ENCODE measurements at regions not wholly inside any gene's neighbourhood (a gene's known extent, or its start where the extent isn't known, plus 50 kb on each side); places are given as distances from the start of the nearest gene placed in this dataset.
"Not testable (repeated sequence)": the region's sequence is repeated elsewhere in the genome, so short reads cannot be mapped to it uniquely, and the experiment has no call there.

- ChIA-PET POLR2A (no interaction called here), CTCF (no interaction called here)
- no peak for ATAC-seq (ENCODE audit: low read depth)
- Mint-ChIP-seq H3K4me1 (peaks cover 9% of the 10 kb centered on the region), H3K27ac (no peak overlapping the region), H3K4me3 (no peak overlapping the region), H3K36me3 (ENCODE audit: low read depth) (no peaks in the 10 kb centered on the region), H3K27me3 (peaks cover 8% of the 10 kb centered on the region), H3K9me3 (no peaks in the 10 kb centered on the region)
- no peak for TF ChIP-seq CTCF (IDR thresholded peaks at IDR 0.05)
- DNase-seq: no peak
- intact Hi-C loops (cut with micrococcal nuclease): no loop called here
Measured at GRCh38 chr1:60949154-60949825, 133.1 kb upstream of the NFIA start.

- ATAC-seq (ENCODE audit: low read depth): no peak
- ChIA-PET POLR2A (no interaction called here), CTCF (no interaction called here)
- Mint-ChIP-seq H3K9me3 (no peaks in the 10 kb centered on the region), H3K27me3 (peaks cover 8% of the 10 kb centered on the region), H3K27ac (no peak overlapping the region), H3K4me1 (peaks cover 9% of the 10 kb centered on the region), H3K36me3 (ENCODE audit: low read depth) (no peaks in the 10 kb centered on the region), H3K4me3 (no peak overlapping the region)
- no peak for DNase-seq
- intact Hi-C loops (cut with micrococcal nuclease): no loop called here
- no peak for TF ChIP-seq CTCF (IDR thresholded peaks at IDR 0.05)
Measured at GRCh38 chr1:60948486-60948885, 133.9 kb upstream of the NFIA start.

GRCh38 chr1:60947367-60947766 is 135.0 kb upstream of the NFIA start:
- H3K36me3 Mint-ChIP-seq (ENCODE audit: low read depth): no peaks in the 10 kb centered on the region
- no peak overlapping the region for H3K27ac Mint-ChIP-seq
- peaks cover 8% of the 10 kb centered on the region for H3K27me3 Mint-ChIP-seq
- H3K4me3 Mint-ChIP-seq: no peak overlapping the region
- ChIA-PET POLR2A (interaction anchor here (0.5 kb wide), 1 partner anchor 473 kb away, joined by 4 read pairs; no protein-coding TSS in a partner anchor), CTCF (no interaction called here)
- H3K9me3 Mint-ChIP-seq: no peaks in the 10 kb centered on the region
- intact Hi-C loops (cut with micrococcal nuclease): no loop called here
- no peak for TF ChIP-seq CTCF (IDR thresholded peaks at IDR 0.05)
- H3K4me1 Mint-ChIP-seq: peaks cover 9% of the 10 kb centered on the region
- no peak for DNase-seq
- ATAC-seq (ENCODE audit: low read depth): no peak

- H3K27me3 Mint-ChIP-seq: peaks cover 8% of the 10 kb centered on the region
- no peaks in the 10 kb centered on the region for H3K36me3 Mint-ChIP-seq (ENCODE audit: low read depth)
- H3K9me3 Mint-ChIP-seq: no peaks in the 10 kb centered on the region
- H3K4me1 Mint-ChIP-seq: no peaks in the 10 kb centered on the region
- intact Hi-C loops (cut with micrococcal nuclease): no loop called here
- DNase-seq (no peak), ATAC-seq (ENCODE audit: low read depth) (no peak)
- H3K4me3 Mint-ChIP-seq: no peak overlapping the region
- ChIA-PET POLR2A (no interaction called here), CTCF (no interaction called here)
- TF ChIP-seq CTCF (IDR thresholded peaks at IDR 0.05): no peak
- H3K27ac Mint-ChIP-seq: no peak overlapping the region
Measured at GRCh38 chr1:60942896-60943638, 139.3 kb upstream of the NFIA start.

- Mint-ChIP-seq H3K9me3 (no peaks in the 10 kb centered on the region), H3K36me3 (ENCODE audit: low read depth) (no peaks in the 10 kb centered on the region), H3K4me3 (no peak overlapping the region), H3K4me1 (no peaks in the 10 kb centered on the region), H3K27me3 (peaks cover 6% of the 10 kb centered on the region), H3K27ac (no peak overlapping the region)
- no peak for TF ChIP-seq CTCF (IDR thresholded peaks at IDR 0.05)
- ChIA-PET CTCF (no interaction called here), POLR2A (no interaction called here)
- ATAC-seq (ENCODE audit: low read depth): no peak
- intact Hi-C loops (cut with micrococcal nuclease): no loop called here
- no peak for DNase-seq
Measured at GRCh38 chr1:60942291-60942690, 140.1 kb upstream of the NFIA start.

GRCh38 chr1:60940685-60941084 is 141.7 kb upstream of the NFIA start:
- CTCF ChIA-PET; DNase-seq; H3K4me3 Mint-ChIP-seq; intact Hi-C loops (cut with micrococcal nuclease); H3K27ac Mint-ChIP-seq; H3K9me3 Mint-ChIP-seq; ATAC-seq (ENCODE audit: low read depth); H3K27me3 Mint-ChIP-seq; POLR2A ChIA-PET; H3K36me3 Mint-ChIP-seq (ENCODE audit: low read depth); H3K4me1 Mint-ChIP-seq: not testable (repeated sequence)
